Mucosa of descending colon (tissue), 3 donors: ENCODE measurements at regions not wholly inside any gene's neighbourhood (a gene's known extent, or its start where the extent isn't known, plus 50 kb on each side); places are given as distances from the start of the nearest gene placed in this dataset.
A peak's percentile ranks its signal among the peaks of the same experiment; 100 is the strongest.
"Not testable (repeated sequence)": the region's sequence is repeated elsewhere in the genome, so short reads cannot be mapped to it uniquely, and the experiment has no call there.

Source experiments
- ATAC-seq: fragments of 200-7000 bp; cut with Tn5 transposase; one replicate; pipeline ENCODE4 v1.9.1; 2020; ENCODE audit warnings: mild to moderate bottlenecking, moderate library complexity
- DNase-seq, 3 donors: peaks; one replicate each; pipeline ENCODE4 v3.0.0-alpha.2; 2020
- H3K36me3 ChIP-seq: fragments of 200-600 bp; one replicate; pipeline ENCODE4 v1.8.0; 2021; ENCODE audit warnings: low read depth, mild to moderate bottlenecking
- H3K4me1 ChIP-seq: fragments of 200-600 bp; one replicate; pipeline ENCODE4 v1.8.0; 2021; ENCODE audit warnings: low read depth, mild to moderate bottlenecking
- H3K4me3 ChIP-seq: fragments of 200-600 bp; one replicate; pipeline ENCODE4 v1.8.0; 2021; ENCODE audit warnings: mild to moderate bottlenecking
- H3K9me3 ChIP-seq: fragments of 200-600 bp; one replicate; pipeline ENCODE4 v1.8.0; 2021; ENCODE audit warnings: mild to moderate bottlenecking
- intact Hi-C, 2 donors: fragments of 100-400 bp; cut with DNase I in 1 of 2; cut with micrococcal nuclease in 1 of 2; formaldehyde crosslinking; loops; one replicate each; pipeline versions ENCODE4 v1.11.0 to v1.11.1; 2022; cut with DNase I, micrococcal nuclease
- TF ChIP-seq, protein P1 (sequence below): fragments of 200-600 bp; IDR thresholded peaks from one replicate; pipeline ENCODE4 v1.8.0; 2022; ENCODE audit warnings: antibody characterized with exemption, mild to moderate bottlenecking
- donor health status: DM: no; HTN: no; CAD: no; lungs with moderate emphysema.
- donor health status: DM: no; HTN: no; CAD: no.
- donor health status: DM: no; HTN: yes; CAD: no.

DNA sequence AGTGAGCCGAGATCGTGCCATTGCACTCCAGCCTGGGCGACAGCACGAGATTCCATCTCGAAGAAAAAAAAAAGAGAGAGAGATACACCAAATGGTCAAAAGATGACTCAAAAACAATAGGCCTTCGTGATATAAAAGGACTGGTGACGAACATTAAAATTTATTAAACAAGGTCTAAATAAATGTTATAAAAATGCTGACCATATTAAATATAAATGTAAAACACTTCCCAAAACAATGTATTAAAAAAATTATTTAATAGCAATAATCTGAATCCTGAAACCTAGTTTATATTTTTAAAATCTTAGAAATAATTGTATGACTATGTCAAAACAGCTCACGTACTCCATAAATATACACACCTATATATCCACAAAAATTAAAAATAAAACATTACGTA is 247.6 kb downstream of the SETD4 start:
- DNase-seq (no peak), ATAC-seq (no peak)
- H3K4me3 ChIP-seq = no peak overlapping the region
- no peaks in the 10 kb centered on the region for H3K36me3 ChIP-seq
- intact Hi-C loops = no loop called here
- TF ChIP-seq, protein P1, sequence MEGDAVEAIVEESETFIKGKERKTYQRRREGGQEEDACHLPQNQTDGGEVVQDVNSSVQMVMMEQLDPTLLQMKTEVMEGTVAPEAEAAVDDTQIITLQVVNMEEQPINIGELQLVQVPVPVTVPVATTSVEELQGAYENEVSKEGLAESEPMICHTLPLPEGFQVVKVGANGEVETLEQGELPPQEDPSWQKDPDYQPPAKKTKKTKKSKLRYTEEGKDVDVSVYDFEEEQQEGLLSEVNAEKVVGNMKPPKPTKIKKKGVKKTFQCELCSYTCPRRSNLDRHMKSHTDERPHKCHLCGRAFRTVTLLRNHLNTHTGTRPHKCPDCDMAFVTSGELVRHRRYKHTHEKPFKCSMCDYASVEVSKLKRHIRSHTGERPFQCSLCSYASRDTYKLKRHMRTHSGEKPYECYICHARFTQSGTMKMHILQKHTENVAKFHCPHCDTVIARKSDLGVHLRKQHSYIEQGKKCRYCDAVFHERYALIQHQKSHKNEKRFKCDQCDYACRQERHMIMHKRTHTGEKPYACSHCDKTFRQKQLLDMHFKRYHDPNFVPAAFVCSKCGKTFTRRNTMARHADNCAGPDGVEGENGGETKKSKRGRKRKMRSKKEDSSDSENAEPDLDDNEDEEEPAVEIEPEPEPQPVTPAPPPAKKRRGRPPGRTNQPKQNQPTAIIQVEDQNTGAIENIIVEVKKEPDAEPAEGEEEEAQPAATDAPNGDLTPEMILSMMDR = no peak
- no peaks in the 10 kb centered on the region for H3K4me1 ChIP-seq
- no peaks in the 10 kb centered on the region for H3K9me3 ChIP-seq

DNA sequence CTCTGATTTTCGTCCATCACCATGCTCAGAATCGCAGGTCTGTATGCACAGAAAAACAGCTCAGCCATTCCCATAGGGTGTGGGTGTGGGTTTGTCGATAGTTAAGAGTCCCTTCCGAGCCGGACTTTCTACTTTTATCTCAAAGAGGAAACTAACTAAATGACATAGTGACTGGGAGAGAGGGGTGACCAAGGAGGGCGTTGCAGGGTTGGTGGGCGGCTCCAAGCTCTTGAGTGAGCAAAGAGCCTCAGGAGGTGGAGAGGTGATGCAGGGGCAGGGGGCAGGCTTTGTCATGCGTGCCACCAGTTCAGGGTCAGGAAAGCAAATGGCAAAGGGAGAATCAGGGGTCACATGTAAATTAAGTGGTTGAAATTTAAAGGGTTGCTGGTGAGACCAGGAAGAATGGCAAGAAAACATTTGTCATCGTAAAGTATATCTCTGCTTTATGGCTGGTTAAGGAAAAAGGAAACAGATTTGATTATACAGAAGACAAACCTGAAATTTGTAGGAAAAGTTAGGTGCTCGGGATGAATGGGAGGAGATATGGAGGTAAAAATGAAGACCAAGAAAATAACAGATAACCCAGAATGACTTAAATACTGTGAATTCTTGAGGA is 249.0 kb downstream of the SETD4 start:
- Histone ChIP-seq H3K4me3 (no peak overlapping the region), H3K36me3 (no peaks in the 10 kb centered on the region), H3K4me1 (no peaks in the 10 kb centered on the region), H3K9me3 (no peaks in the 10 kb centered on the region)
- ATAC-seq (peak; percentile 88), DNase-seq (peak in 1 of 3 donors; percentile 25)
- intact Hi-C loops = no loop called here
- TF ChIP-seq, protein P1 = no peak

DNA sequence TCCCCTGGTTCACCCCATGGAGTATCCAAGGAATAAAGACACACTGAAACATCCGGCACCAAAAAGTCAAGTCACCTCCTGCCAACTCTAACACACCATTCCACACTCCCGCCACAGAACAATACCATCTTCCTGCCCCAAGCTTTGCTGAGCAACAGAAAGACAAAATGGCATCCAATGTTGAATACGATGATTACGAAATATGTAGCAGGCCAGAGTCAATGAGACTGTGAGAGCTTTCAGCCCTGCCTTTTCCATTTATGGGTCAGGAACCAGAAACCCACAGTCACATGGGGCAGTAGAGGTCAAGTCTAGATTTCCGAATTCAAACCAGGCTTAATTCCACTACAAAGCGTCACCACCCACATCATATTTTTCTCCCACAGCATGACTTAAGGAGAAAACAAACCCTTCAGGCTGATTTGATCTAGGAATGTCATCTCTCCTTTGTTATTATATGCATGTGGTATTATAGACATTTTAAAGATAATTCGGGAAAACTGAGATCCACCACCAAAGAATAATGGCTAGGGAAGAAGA is 249.8 kb downstream of the SETD4 start:
- H3K36me3 ChIP-seq = no peaks in the 10 kb centered on the region
- TF ChIP-seq, protein P1 = no peak
- H3K4me3 ChIP-seq = no peak overlapping the region
- ATAC-seq (no peak), DNase-seq (no peak)
- H3K4me1 ChIP-seq = no peaks in the 10 kb centered on the region
- intact Hi-C loops = no loop called here
- no peaks in the 10 kb centered on the region for H3K9me3 ChIP-seq

DNA sequence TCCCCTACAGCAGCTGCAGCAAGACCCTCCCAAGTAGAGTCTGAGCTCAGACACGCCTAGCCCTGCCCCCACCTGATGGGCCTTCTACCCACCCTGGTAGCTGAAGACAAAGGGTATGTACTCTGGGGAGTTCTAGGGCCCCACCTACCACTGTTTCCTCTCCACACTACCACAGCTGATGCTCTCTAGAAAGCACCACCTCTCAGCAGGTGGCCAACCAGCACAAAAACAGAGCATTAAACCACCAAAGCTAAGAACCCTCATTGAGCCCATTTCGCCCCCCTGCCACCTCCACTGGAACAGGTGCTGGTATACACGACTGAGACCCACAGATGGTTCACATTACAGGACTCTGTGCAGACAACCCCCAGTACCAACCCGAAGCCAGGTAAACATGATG is 258.9 kb downstream of the SETD4 start:
- TF ChIP-seq, protein P1 = no peak
- no peak for DNase-seq
- Histone ChIP-seq H3K4me1 (peaks cover 5% of the 10 kb centered on the region), H3K9me3 (no peaks in the 10 kb centered on the region), H3K36me3 (no peaks in the 10 kb centered on the region), H3K4me3 (no peak overlapping the region)
- ATAC-seq = no peak
- intact Hi-C loops = no loop called here

DNA sequence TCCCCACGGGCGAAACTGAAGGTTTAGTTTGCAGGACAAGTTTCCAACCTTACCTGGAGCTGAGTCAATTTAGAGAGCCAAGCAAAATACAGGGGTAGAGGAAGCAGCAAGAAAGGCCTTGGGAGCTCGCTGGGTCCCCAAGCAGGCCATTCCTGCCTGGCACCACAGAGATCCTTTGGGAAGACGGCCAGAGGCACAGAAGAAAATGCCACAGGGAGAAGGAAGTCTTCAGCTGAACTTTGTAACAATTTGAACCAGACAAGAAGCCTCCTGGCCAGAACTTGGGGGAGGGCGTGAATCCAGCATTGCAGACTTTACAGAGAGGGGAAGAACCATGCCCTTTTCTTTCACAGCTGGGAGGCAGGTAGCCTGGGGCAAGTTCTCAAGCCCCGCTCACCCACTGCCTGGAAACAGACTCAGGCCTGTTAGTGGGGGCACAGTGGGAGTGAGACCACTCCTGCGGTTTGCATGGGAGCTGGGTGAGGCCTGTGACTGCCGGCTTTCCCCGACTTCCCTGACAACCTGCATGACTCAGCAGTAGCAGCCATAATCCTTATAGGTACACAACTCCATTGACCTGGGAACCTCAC is 259.4 kb downstream of the SETD4 start:
- H3K4me3 ChIP-seq, H3K9me3 ChIP-seq, intact Hi-C loops, DNase-seq, H3K4me1 ChIP-seq, H3K36me3 ChIP-seq, ATAC-seq: not testable (repeated sequence)

DNA sequence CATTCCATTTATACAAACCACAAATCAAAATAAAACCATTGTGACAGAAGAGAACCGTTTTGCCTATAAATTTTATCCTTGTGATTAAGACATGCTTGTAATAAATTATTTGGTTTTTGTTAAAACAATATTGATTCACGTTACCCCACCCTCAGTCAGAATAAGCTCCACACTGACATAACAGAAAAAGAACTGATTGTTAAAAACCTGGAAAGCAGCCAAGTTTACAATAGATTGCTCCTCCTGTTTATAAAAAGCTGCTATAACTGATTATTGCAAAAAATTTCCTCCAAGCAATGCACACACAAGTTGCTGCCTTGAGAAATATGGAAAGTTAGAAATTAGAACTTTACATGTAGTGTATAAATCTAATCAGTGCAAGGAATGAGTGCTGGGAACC is 263.5 kb downstream of the SETD4 start:
- intact Hi-C loops = no loop called here
- Histone ChIP-seq H3K9me3 (no peaks in the 10 kb centered on the region), H3K4me1 (peaks cover 5% of the 10 kb centered on the region), H3K4me3 (no peak overlapping the region), H3K36me3 (no peaks in the 10 kb centered on the region)
- TF ChIP-seq, protein P1 = no peak
- DNase-seq = no peak
- no peak for ATAC-seq

DNA sequence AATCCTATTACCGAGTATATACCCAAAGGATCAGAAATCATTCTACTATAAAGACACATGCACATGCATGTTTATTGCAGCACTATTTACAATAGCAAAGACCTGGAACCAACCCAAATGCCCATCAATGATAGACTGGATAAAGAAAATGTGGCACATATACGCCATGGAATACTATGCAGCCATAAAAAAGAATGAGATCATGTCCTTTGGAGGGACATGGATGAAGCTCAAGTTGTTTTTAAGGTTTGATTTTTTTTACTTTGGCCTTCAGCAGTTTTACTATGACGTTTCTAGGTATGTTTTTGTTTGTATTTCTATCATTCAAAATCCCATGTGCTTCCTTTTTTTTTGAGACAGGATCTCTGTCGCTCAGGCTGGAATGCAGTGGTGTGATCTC is 265.8 kb downstream of the SETD4 start:
- H3K4me1 ChIP-seq, ATAC-seq, intact Hi-C loops, DNase-seq, H3K4me3 ChIP-seq, H3K36me3 ChIP-seq, H3K9me3 ChIP-seq: not testable (repeated sequence)
